Gastrocnemius medialis (tissue), 4 donors: ENCODE measurements at regions not wholly inside any gene's neighbourhood (a gene's known extent, or its start where the extent isn't known, plus 50 kb on each side); places are given as distances from the start of the nearest gene placed in this dataset.

Source experiments
- CTCF ChIP-seq, 5 experiments: fragments of 450-650 bp in 3 of 5; fragments of 200-600 bp in 2 of 5; sonication (generic) in 2 of 5; IDR thresholded peaks in 4 of 5; conservative IDR thresholded peaks in 1 of 5; 1 replicate in 4 of 5; 2 replicates in 1 of 5; pipeline ENCODE4 v1.5.1; 2016 to 2019; ENCODE audit warnings: antibody characterized with exemption in 5 of 5, mild to moderate bottlenecking in 3 of 5, moderate library complexity in 3 of 5
- POLR2A ChIP-seq, 2 donors: fragments of 450-650 bp; IDR thresholded peaks; one replicate each; pipeline ENCODE4 v1.6.1; 2017; ENCODE audit warnings: antibody characterized with exemption in 2 of 2, mild to moderate bottlenecking in 2 of 2, moderate library complexity in 2 of 2

GRCh38 chr5:17014686-17015085 is 78.6 kb upstream of the MYO10 start:
- TF ChIP-seq POLR2A (IDR thresholded peaks at IDR 0.05) = no peak
- TF ChIP-seq CTCF (IDR thresholded peaks at IDR 0.05 in 4 of 5, conservative IDR thresholded peaks at IDR 0.05 in 1 of 5) = no peak
